H1 (cell line): ENCODE measurements at regions not wholly inside any gene's neighbourhood (a gene's known extent, or its start where the extent isn't known, plus 50 kb on each side); places are given as distances from the start of the nearest gene placed in this dataset.

Source experiments
- CTCF ChIA-PET: fragments of 300-600 bp; sonication (Branson Sonifier 250); formaldehyde crosslinking; loops from one replicate; lab custom pipeline; 2021; ENCODE audit not compliant: partially characterized antibody; lab: Charles Lee
- POLR2A ChIA-PET: fragments of 300-600 bp; sonication (Branson Sonifier 250); formaldehyde crosslinking; loops from one replicate; lab custom pipeline; 2021; ENCODE audit warnings: inconsistent platforms; ENCODE audit not compliant: partially characterized antibody; lab: Charles Lee
- DNase-seq, 2 experiments: peaks; one replicate each; pipeline versions ENCODE4 v3.0.0 to v3.0.0-alpha.2; 2010 to 2022; ENCODE audit warnings: low spot score in 2 of 2, low read depth in 1 of 2, mixed read lengths in 1 of 2
- FAIRE-seq: peaks from 2 replicates; lab custom pipeline; 2011; peaks lifted over from hg19 to GRCh38; lab: Jason Lieb, UNC
- H2AFZ ChIP-seq: 2 replicates; pipeline ENCODE4 v1.8.1; 2012; ENCODE audit warnings: low read length, inconsistent platforms
- H2AK5ac ChIP-seq: 2 replicates; pipeline ENCODE4 v1.6.1; 2013; ENCODE audit warnings: low read depth, low read length
- H2BK120ac ChIP-seq: replicated peaks from 2 replicates; pipeline ENCODE3; 2013; ENCODE audit warnings: low read depth, low read length, inconsistent platforms
- H2BK12ac ChIP-seq: 2 replicates; pipeline ENCODE4 v1.6.1; 2013; ENCODE audit warnings: low read depth, low read length
- H2BK15ac ChIP-seq: 2 replicates; pipeline ENCODE4 v1.6.1; 2013; ENCODE audit warnings: low read length
- H2BK20ac ChIP-seq: 2 replicates; pipeline ENCODE4 v1.6.1; 2013; ENCODE audit warnings: low read length
- H2BK5ac ChIP-seq: 2 replicates; pipeline ENCODE4 v1.6.1; 2013; ENCODE audit warnings: low read depth, low read length
- H3K14ac ChIP-seq: 2 replicates; pipeline ENCODE4 v1.6.1; 2013; ENCODE audit warnings: inconsistent platforms; ENCODE audit not compliant: insufficient read length
- H3K18ac ChIP-seq: 2 replicates; pipeline ENCODE4 v1.6.1; 2013; ENCODE audit warnings: low read length; ENCODE audit errors: extremely low read depth
- H3K23ac ChIP-seq: 2 replicates; pipeline ENCODE4 v1.6.1; 2013; ENCODE audit warnings: inconsistent platforms; ENCODE audit not compliant: insufficient read length
- H3K23me2 ChIP-seq: 2 replicates; pipeline ENCODE4 v1.6.1; 2013; ENCODE audit warnings: low read depth, low read length
- H3K27ac ChIP-seq: 2 replicates; pipeline ENCODE4 v1.6.1; 2011; ENCODE audit warnings: low read depth, low read length, inconsistent platforms
- H3K27me3 ChIP-seq, 4 experiments: replicated peaks in 1 of 4; 1 replicate in 1 of 4; 2 replicates in 3 of 4; pipeline versions ENCODE4 v1.6.1 to v1.8.1; 2011 to 2013; ENCODE audit warnings: low read length in 3 of 4, mild to moderate bottlenecking in 3 of 4, inconsistent platforms in 2 of 4, mixed read lengths in 2 of 4, moderate library complexity in 1 of 4; ENCODE audit not compliant: control insufficient read depth in 3 of 4, insufficient read depth in 3 of 4; ENCODE audit errors: extremely low read depth in 1 of 4
- H3K36me3 ChIP-seq, 4 experiments: 2 replicates each; pipeline versions ENCODE4 v1.6.1 to v1.8.1; 2011 to 2013; ENCODE audit warnings: mild to moderate bottlenecking in 4 of 4, low read length in 3 of 4, moderate library complexity in 2 of 4, control low read depth in 1 of 4, inconsistent platforms in 1 of 4; ENCODE audit not compliant: insufficient read depth in 4 of 4, control insufficient read depth in 2 of 4
- H3K4ac ChIP-seq: replicated peaks from 2 replicates; pipeline ENCODE3; 2013; ENCODE audit warnings: low read length, low read depth, mixed read lengths, inconsistent platforms; ENCODE audit not compliant: insufficient read length
- H3K4me1 ChIP-seq, 4 experiments: replicated peaks in 1 of 4; 1 replicate in 1 of 4; 2 replicates in 3 of 4; pipeline versions ENCODE4 v1.6.1 to v1.8.1; 2011 to 2013; ENCODE audit warnings: low read length in 3 of 4, inconsistent platforms in 2 of 4, mixed read lengths in 1 of 4; ENCODE audit not compliant: insufficient read depth in 4 of 4, control insufficient read depth in 3 of 4
- H3K4me2 ChIP-seq, 2 experiments: 2 replicates each; pipeline versions ENCODE4 v1.6.1 to v1.8.1; 2011 to 2013; ENCODE audit warnings: low read depth in 2 of 2, low read length in 2 of 2, control low read depth in 1 of 2, inconsistent platforms in 1 of 2, mild to moderate bottlenecking in 1 of 2; ENCODE audit not compliant: insufficient read depth in 1 of 2
- H3K4me3 ChIP-seq, 4 experiments: fragments of 200-600, 300-600 bp in 1 of 4; sonication (generic), shearing (Covaris generic), sonication (Bioruptor Twin) in 1 of 4; 2 replicates each; pipeline versions ENCODE4 v1.5.1 to v1.8.1; 2011 to 2016; ENCODE audit warnings: low read length in 4 of 4, low read depth in 3 of 4, control low read depth in 2 of 4, inconsistent platforms in 2 of 4, mild to moderate bottlenecking in 2 of 4, mixed read lengths in 1 of 4, moderate library complexity in 1 of 4; ENCODE audit not compliant: insufficient read depth in 2 of 4; ENCODE audit errors: extremely low read depth in 1 of 4
- H3K56ac ChIP-seq: replicated peaks from 2 replicates; pipeline ENCODE3; 2013; ENCODE audit warnings: low read depth, mild to moderate bottlenecking, mixed read lengths, low read length, inconsistent platforms; ENCODE audit not compliant: insufficient read length
- H3K79me1 ChIP-seq: 2 replicates; pipeline ENCODE4 v1.6.1; 2013; ENCODE audit warnings: low read depth, low read length, control low read depth
- H3K79me2 ChIP-seq, 2 experiments: 2 replicates each; pipeline versions ENCODE4 v1.6.1 to v1.8.1; 2012 to 2013; ENCODE audit warnings: low read length in 2 of 2, mild to moderate bottlenecking in 2 of 2, inconsistent platforms in 1 of 2; ENCODE audit not compliant: insufficient read depth in 2 of 2, control insufficient read depth in 1 of 2
- H3K9ac ChIP-seq, 4 experiments: replicated peaks in 1 of 4; 1 replicate in 1 of 4; 2 replicates in 3 of 4; pipeline versions ENCODE4 v1.6.1 to v1.8.1; 2011 to 2013; ENCODE audit warnings: low read depth in 3 of 4, low read length in 3 of 4, control low read depth in 2 of 4, mild to moderate bottlenecking in 2 of 4, moderate library complexity in 2 of 4, inconsistent platforms in 1 of 4; ENCODE audit errors: extremely low read depth in 1 of 4
- H3K9me3 ChIP-seq, 2 experiments: 2 replicates each; pipeline versions ENCODE4 v1.6.1 to v1.8.1; 2012 to 2013; ENCODE audit warnings: mild to moderate bottlenecking in 2 of 2, moderate library complexity in 2 of 2, control low read depth in 1 of 2, inconsistent platforms in 1 of 2, low read depth in 1 of 2, low read length in 1 of 2, mixed read lengths in 1 of 2; ENCODE audit not compliant: insufficient read depth in 2 of 2
- H4K20me1 ChIP-seq, 2 experiments: replicated peaks in 1 of 2; 2 replicates each; pipeline versions ENCODE3 to v1.8.1; 2011 to 2013; ENCODE audit warnings: inconsistent platforms in 2 of 2, low read length in 2 of 2, mild to moderate bottlenecking in 1 of 2; ENCODE audit not compliant: insufficient read depth in 2 of 2, control insufficient read depth in 1 of 2
- H4K5ac ChIP-seq: 2 replicates; pipeline ENCODE4 v1.6.1; 2013; ENCODE audit warnings: low read length, low read depth, mixed read lengths, inconsistent platforms; ENCODE audit not compliant: insufficient read length
- H4K8ac ChIP-seq: 2 replicates; pipeline ENCODE4 v1.8.0; 2013; ENCODE audit warnings: mild to moderate bottlenecking, moderate library complexity, low read length, inconsistent platforms; ENCODE audit not compliant: insufficient read depth; ENCODE audit errors: extremely low read depth
- H4K91ac ChIP-seq: replicated peaks from 2 replicates; pipeline ENCODE3; 2013; ENCODE audit warnings: low read length, mixed read lengths, inconsistent platforms; ENCODE audit not compliant: insufficient read length
- GABPA ChIP-seq: IDR thresholded peaks from 2 replicates; pipeline ENCODE4 v1.6.1; 2011; ENCODE audit warnings: mild to moderate bottlenecking, low read length, moderate library complexity, borderline replicate concordance; ENCODE audit not compliant: insufficient read depth
- RAD21 ChIP-seq, 2 experiments: IDR thresholded peaks in 1 of 2; conservative IDR thresholded peaks in 1 of 2; 2 replicates each; pipeline ENCODE4 v1.6.1; 2011; ENCODE audit warnings: low read depth in 2 of 2, low read length in 2 of 2, improper control_type of control experiment in 1 of 2, inconsistent platforms in 1 of 2, mild to moderate bottlenecking in 1 of 2, moderate library complexity in 1 of 2
- RNF2 ChIP-seq: fragments of 200-900, 300-1000 bp; sonication (generic); IDR thresholded peaks from 2 replicates; pipeline ENCODE4 v1.7.1; 2016; ENCODE audit warnings: borderline replicate concordance, low read depth, mild to moderate bottlenecking, antibody characterized with exemption, low read length; ENCODE audit not compliant: poor library complexity, severe bottlenecking; ENCODE audit errors: missing control alignments
- SP1 ChIP-seq: IDR thresholded peaks from 2 replicates; pipeline ENCODE4 v1.6.1; 2011; ENCODE audit warnings: low read depth, low read length
- USF2 ChIP-seq: IDR thresholded peaks from 2 replicates; pipeline ENCODE4 v1.6.1; 2011; ENCODE audit warnings: low read length, improper control_type of control experiment
- WGBS, 2 experiments: shearing (Covaris generic) in 1 of 2; methylation state at CpG; one replicate each; pipeline versions ENCODE4 v1.1.6 to v1.1.7; 2013 to 2015; ENCODE audit warnings: low lambda C conversion rate in 2 of 2, mixed read lengths in 2 of 2, inconsistent platforms in 1 of 2, low coverage in 1 of 2, missing lambda C conversion rate in 1 of 2; ENCODE audit not compliant: insufficient replicate concordance in 2 of 2, insufficient coverage in 1 of 2, insufficient read length in 1 of 2; ENCODE audit errors: extremely low coverage in 1 of 2, missing lambda C conversion rate in 1 of 2; 5-methylcytosine and 5-hydroxymethylcytosine counted together

GRCh38 chr18:34117319-34117718 is 107.4 kb downstream of the NOL4 start:
- no peak overlapping the region for H3K56ac ChIP-seq
- H3K9ac ChIP-seq = no peak overlapping the region
- no peak overlapping the region for H3K23ac ChIP-seq
- no peak overlapping the region for H3K27ac ChIP-seq
- H3K18ac ChIP-seq = no peak overlapping the region
- no peak for FAIRE-seq
- H2BK5ac ChIP-seq = no peak overlapping the region
- H4K20me1 ChIP-seq = no peaks in the 10 kb centered on the region
- H3K4me3 ChIP-seq = no peak overlapping the region
- H3K79me2 ChIP-seq = no peaks in the 10 kb centered on the region
- TF ChIP-seq RAD21 (IDR thresholded peaks at IDR 0.05 in 1 of 2, conservative IDR thresholded peaks at IDR 0.05 in 1 of 2; ENCODE audit: low read depth in 2 of 2, low read length in 2 of 2) (no peak), GABPA (no peak), RNF2 (no peak), USF2 (no peak), SP1 (no peak)
- no peak overlapping the region for H2BK15ac ChIP-seq
- H2BK20ac ChIP-seq = no peak overlapping the region
- CTCF ChIA-PET = interaction anchor here (1.0 kb wide), 1 partner anchor 206 kb away, joined by 4 read pairs; no protein-coding TSS in a partner anchor
- H3K9me3 ChIP-seq = no peaks in the 10 kb centered on the region
- H2AK5ac ChIP-seq = no peak overlapping the region
- no peak overlapping the region for H2BK12ac ChIP-seq
- no peak for DNase-seq
- no peaks in the 10 kb centered on the region for H3K79me1 ChIP-seq
- no peak overlapping the region for H2BK120ac ChIP-seq
- no peaks in the 10 kb centered on the region for H3K36me3 ChIP-seq
- H4K5ac ChIP-seq = no peak overlapping the region
- no peak overlapping the region for H4K91ac ChIP-seq
- no peak overlapping the region for H3K4me2 ChIP-seq
- peaks cover 3 to 20% (median 4%) of the 10 kb centered on the region in 4 experiments; a peak in 4 of 7 replicates for H3K27me3 ChIP-seq
- no peak overlapping the region for H3K14ac ChIP-seq
- no peak overlapping the region for H2AFZ ChIP-seq
- 31% methylated on average over 2 of the region's 2 CpGs; no CpG with 5 or more reads in 1 of the 2 experiments for WGBS, 2 experiments
- no peak overlapping the region for H3K4ac ChIP-seq
- H3K23me2 ChIP-seq = no peaks in the 10 kb centered on the region
- POLR2A ChIA-PET = no interaction called here
- H4K8ac ChIP-seq = no peak overlapping the region
- no peaks in the 10 kb centered on the region for H3K4me1 ChIP-seq
